Tibial nerve (tissue), 4 donors: ENCODE measurements at regions not wholly inside any gene's neighbourhood (a gene's known extent, or its start where the extent isn't known, plus 50 kb on each side); places are given as distances from the start of the nearest gene placed in this dataset.

ENCODE experiments used
- DNase-seq, 2 donors: peaks; one replicate each; pipeline ENCODE4 v3.0.0-alpha.2; 2019; ENCODE audit warnings: low spot score in 2 of 2
- H3K27ac ChIP-seq, 4 donors: fragments of 200-600 bp; sonication (generic) in 3 of 4; one replicate each; pipeline ENCODE4 v1.5.1; 2017 to 2019; ENCODE audit warnings: mild to moderate bottlenecking in 1 of 4
- H3K27me3 ChIP-seq, 2 donors: fragments of 200-600 bp; sonication (generic) in 1 of 2; one replicate each; pipeline versions ENCODE4 v1.5.1 to v1.6.0; 2017 to 2019
- H3K36me3 ChIP-seq, 3 donors: fragments of 200-600 bp; sonication (generic); one replicate each; pipeline ENCODE4 v1.5.1; 2018 to 2019
- H3K4me1 ChIP-seq, 4 donors: fragments of 200-600 bp; sonication (generic) in 3 of 4; one replicate each; pipeline ENCODE4 v1.5.1; 2017 to 2019
- H3K4me3 ChIP-seq, 4 donors: fragments of 200-600 bp; sonication (generic) in 3 of 4; one replicate each; pipeline ENCODE4 v1.5.1; 2017 to 2019; ENCODE audit warnings: mild to moderate bottlenecking in 1 of 4, moderate library complexity in 1 of 4
- H3K9me3 ChIP-seq, 4 donors: fragments of 200-600 bp; sonication (generic) in 3 of 4; one replicate each; pipeline ENCODE4 v1.5.1; 2017 to 2019
- EP300 ChIP-seq, 2 donors: sonication (generic); formaldehyde crosslinking; IDR thresholded peaks; one replicate each; pipeline ENCODE4 v1.6.1; 2017; ENCODE audit warnings: antibody characterized with exemption in 2 of 2, mild to moderate bottlenecking in 1 of 2
- POLR2A ChIP-seq, 2 donors: fragments of 450-650 bp; IDR thresholded peaks; one replicate each; pipeline ENCODE4 v1.6.1; 2017; ENCODE audit warnings: antibody characterized with exemption in 2 of 2, mild to moderate bottlenecking in 2 of 2, moderate library complexity in 2 of 2
- WGBS, 2 donors: methylation state at CpG; one replicate each; pipeline ENCODE4 v1.1.5; 2018; 5-methylcytosine and 5-hydroxymethylcytosine counted together
- TF ChIP-seq, protein P1 (sequence below), 5 experiments: fragments of 200-600 bp in 3 of 5; fragments of 450-650 bp in 2 of 5; sonication (generic) in 3 of 5; IDR thresholded peaks; one replicate each; pipeline ENCODE4 v1.5.1; 2016 to 2019; ENCODE audit warnings: antibody characterized with exemption in 5 of 5, mild to moderate bottlenecking in 3 of 5, moderate library complexity in 2 of 5

DNA sequence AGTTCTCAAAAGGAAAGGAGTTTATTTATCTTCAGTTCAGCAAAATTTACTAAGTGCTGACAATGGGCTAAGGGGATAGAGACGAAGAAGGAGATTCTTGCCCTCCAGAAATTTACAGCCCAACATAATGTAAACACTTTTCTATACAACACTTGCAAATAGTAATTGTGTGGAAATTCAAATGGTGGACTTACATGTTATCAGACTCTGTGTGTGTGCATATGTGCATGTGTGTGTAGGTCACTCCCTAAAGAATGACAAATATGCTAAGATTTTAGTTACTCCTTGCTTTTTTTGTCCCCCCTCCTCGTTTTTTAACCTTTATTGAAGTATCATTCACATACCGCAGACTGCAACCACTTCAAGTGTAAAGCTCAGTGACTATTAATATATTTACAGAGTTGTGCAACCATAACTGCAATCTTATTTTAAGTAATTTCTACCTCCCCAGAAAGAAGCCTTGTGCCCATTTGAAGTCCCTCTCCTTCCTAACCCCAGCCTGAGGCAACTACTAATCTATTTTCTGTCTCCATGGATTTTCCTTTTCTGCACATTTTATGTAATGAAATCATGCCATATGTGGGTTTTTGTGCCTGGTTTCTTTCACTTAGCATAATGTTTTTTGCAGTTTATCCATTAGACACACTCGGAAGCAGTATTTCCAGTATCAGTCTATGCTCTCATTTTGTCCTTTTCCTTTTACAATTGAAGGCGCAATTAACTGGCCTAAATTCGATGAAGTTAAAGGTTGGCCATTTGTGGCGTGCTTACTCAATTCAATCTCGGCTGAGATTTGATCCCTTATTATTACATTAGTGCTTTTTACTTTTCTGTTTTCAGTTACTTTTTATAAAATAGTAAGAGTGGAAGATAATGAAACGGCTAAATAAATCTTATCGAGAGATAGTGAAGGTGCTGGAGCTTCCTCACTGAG, 318.4 kb downstream of the HAPSTR1 start:
- WGBS, 2 donors: 73 to 77% methylated on average over 10 of the region's 10 CpGs

DNA sequence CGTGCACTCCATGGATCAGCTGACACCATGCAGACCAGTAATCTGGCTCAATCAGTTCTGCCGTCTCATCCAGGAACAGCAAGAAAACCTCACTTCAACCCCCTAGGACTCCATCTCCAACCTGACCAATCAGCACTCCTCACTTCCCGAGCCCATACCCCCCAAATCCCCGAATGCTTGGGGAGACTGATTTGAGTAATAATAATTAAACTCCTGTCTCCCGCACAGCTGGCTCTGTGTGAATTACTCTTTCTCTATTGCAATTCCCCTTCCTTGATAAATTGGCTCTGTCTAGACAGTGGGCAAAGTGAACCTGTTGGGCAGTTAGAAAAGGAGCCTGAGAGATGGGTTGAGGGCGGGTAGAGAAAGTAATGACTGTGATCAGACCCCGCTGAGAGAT, 320.0 kb downstream of the HAPSTR1 start:
- TF ChIP-seq POLR2A (IDR thresholded peaks at IDR 0.05) (no peak), EP300 (IDR thresholded peaks at IDR 0.05) (no peak)
- TF ChIP-seq, protein P1, sequence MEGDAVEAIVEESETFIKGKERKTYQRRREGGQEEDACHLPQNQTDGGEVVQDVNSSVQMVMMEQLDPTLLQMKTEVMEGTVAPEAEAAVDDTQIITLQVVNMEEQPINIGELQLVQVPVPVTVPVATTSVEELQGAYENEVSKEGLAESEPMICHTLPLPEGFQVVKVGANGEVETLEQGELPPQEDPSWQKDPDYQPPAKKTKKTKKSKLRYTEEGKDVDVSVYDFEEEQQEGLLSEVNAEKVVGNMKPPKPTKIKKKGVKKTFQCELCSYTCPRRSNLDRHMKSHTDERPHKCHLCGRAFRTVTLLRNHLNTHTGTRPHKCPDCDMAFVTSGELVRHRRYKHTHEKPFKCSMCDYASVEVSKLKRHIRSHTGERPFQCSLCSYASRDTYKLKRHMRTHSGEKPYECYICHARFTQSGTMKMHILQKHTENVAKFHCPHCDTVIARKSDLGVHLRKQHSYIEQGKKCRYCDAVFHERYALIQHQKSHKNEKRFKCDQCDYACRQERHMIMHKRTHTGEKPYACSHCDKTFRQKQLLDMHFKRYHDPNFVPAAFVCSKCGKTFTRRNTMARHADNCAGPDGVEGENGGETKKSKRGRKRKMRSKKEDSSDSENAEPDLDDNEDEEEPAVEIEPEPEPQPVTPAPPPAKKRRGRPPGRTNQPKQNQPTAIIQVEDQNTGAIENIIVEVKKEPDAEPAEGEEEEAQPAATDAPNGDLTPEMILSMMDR (IDR thresholded peaks at IDR 0.05): no peak
- 62 to 66% methylated on average over 7 of the region's 7 CpGs for WGBS, 2 donors
- H3K27me3 ChIP-seq: no peaks in the 10 kb centered on the region
- DNase-seq: no peak
- peaks cover 0 to 9% (median 0%) of the 10 kb centered on the region in 4 donors for H3K9me3 ChIP-seq
- no peaks in the 10 kb centered on the region for H3K4me1 ChIP-seq
- no peaks in the 10 kb centered on the region for H3K36me3 ChIP-seq
- no peak overlapping the region for H3K27ac ChIP-seq
- H3K4me3 ChIP-seq: no peak overlapping the region

More for the DNA sequence above, 318.4 kb downstream of the HAPSTR1 start:
- H3K27ac ChIP-seq: no peak overlapping the region
- DNase-seq: no peak
- no peaks in the 10 kb centered on the region for H3K36me3 ChIP-seq
- no peak overlapping the region for H3K4me3 ChIP-seq
- H3K4me1 ChIP-seq: no peaks in the 10 kb centered on the region
- H3K27me3 ChIP-seq: no peaks in the 10 kb centered on the region
- TF ChIP-seq, protein P1 (IDR thresholded peaks at IDR 0.05): no peak
- TF ChIP-seq POLR2A (IDR thresholded peaks at IDR 0.05): no peak
- H3K9me3 ChIP-seq: peaks cover 0 to 10% (median 0%) of the 10 kb centered on the region in 4 donors

DNA sequence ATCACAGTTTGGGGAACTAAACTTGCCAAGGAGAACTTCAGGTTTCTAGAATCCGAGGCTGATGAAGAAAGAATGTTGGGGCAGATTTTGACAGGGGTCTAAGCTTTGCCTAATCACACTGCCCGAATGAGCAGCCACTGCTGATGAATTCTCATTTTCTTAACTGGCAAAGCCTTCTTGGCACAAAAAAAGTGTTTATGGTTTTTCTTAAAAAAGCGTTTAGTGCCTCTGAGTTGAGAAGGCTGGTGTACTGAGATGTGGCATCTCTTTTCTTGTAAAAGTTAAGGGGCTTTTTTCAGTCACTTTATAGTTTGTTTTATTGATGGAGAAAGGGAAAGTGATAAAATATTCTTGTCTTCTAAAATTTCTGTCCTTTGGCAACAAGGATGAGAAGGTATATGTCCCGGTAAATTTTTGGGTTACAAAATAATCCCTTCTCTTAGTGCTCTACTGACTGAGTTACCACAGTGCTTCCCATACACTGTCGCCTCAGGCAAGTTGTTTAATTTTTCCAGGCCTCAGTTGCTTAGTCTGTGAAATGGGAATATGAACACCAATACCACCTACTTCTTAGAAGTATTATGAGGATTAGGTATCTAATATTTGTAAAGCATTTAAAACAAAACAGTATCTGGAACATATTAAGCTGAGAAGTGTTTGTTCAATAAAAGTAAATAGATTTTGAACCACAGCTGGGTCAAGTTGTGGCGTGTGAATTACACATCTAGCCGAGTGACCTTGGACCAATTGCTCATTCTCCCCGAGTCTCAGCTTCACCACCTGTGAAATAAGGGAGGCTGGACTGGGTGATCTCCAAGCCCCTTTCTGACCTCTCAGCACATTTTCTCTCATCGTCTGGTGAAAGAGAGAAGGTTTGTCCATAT, 320.8 kb downstream of the HAPSTR1 start:
- no peak overlapping the region for H3K27ac ChIP-seq
- H3K27me3 ChIP-seq: no peaks in the 10 kb centered on the region
- DNase-seq: no peak
- TF ChIP-seq EP300 (IDR thresholded peaks at IDR 0.05): no peak
- no peak for TF ChIP-seq POLR2A (IDR thresholded peaks at IDR 0.05)
- H3K4me1 ChIP-seq: no peaks in the 10 kb centered on the region
- peaks cover 0 to 10% (median 0%) of the 10 kb centered on the region in 4 donors for H3K9me3 ChIP-seq
- 60 to 71% methylated on average over 9 of the region's 9 CpGs for WGBS, 2 donors
- no peak overlapping the region for H3K4me3 ChIP-seq
- no peaks in the 10 kb centered on the region for H3K36me3 ChIP-seq

DNA sequence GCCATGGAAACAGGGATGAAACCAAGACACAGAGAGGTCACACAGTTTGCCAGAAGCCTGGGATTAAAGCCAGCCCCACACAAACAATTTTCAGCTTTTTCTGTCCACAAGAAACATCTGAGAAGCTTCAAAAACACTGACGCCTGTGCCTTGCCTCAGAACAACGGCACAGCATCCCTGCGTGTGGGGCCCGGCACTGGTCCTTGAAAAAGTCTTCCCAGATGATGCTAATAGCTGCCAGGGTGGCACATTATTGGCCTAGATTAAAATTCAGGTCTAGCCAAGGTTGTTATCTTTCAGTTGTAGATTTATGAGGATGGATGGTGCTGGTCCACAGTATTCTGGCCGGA, 321.4 kb downstream of the HAPSTR1 start:
- TF ChIP-seq EP300 (IDR thresholded peaks at IDR 0.05): no peak
- TF ChIP-seq POLR2A (IDR thresholded peaks at IDR 0.05): no peak
- TF ChIP-seq, protein P1 (IDR thresholded peaks at IDR 0.05): no peak

DNA sequence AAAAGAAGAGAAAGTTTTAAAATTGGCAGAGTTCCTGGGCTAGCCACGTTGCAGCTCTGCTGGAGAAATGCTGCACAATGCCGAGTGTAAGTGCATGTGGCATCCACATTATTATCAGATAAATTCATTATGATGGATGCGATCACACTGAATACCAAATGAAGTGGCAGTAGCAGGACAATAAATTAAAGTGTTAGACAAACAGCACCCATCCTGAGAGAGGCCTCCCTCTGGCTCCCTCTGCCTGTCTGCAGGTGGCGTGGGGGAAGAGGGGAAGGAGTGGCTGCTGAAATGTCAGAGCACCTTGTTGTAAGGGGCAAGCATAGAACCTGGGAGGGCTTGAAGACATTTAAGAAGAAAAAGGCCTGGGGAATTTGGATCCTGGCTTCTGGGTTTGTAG, 324.1 kb downstream of the HAPSTR1 start:
- Histone ChIP-seq H3K27ac (no peak overlapping the region), H3K4me1 (no peaks in the 10 kb centered on the region), H3K27me3 (no peaks in the 10 kb centered on the region), H3K36me3 (no peaks in the 10 kb centered on the region), H3K4me3 (no peak overlapping the region), H3K9me3 (peaks cover 0 to 12% (median 0%) of the 10 kb centered on the region in 4 donors)
- WGBS, 2 donors: 77 to 81% methylated on average over 4 of the region's 4 CpGs
- no peak for DNase-seq
- TF ChIP-seq, protein P1 (IDR thresholded peaks at IDR 0.05): no peak
- TF ChIP-seq POLR2A (IDR thresholded peaks at IDR 0.05) (no peak), EP300 (IDR thresholded peaks at IDR 0.05) (no peak)

More for the DNA sequence above, 321.4 kb downstream of the HAPSTR1 start:
- no peaks in the 10 kb centered on the region for H3K27me3 ChIP-seq
- H3K4me1 ChIP-seq: no peaks in the 10 kb centered on the region
- WGBS, 2 donors: 52 to 77% methylated on average over 5 of the region's 5 CpGs
- H3K9me3 ChIP-seq: peaks cover 0 to 7% (median 0%) of the 10 kb centered on the region in 4 donors
- DNase-seq: no peak
- H3K4me3 ChIP-seq: no peak overlapping the region
- no peak overlapping the region for H3K27ac ChIP-seq
- no peaks in the 10 kb centered on the region for H3K36me3 ChIP-seq
